DND-41 (cell line): ENCODE measurements at regions not wholly inside any gene's neighbourhood (a gene's known extent, or its start where the extent isn't known, plus 50 kb on each side); places are given as distances from the start of the nearest gene placed in this dataset.

Experiments used
- ATAC-seq: fragments of 200-7000 bp; cut with Tn5 transposase; 3 replicates; pipeline ENCODE4 v1.9.1; 2021; ENCODE audit warnings: low read depth; ENCODE audit not compliant: insufficient read depth
- DNase-seq: peaks from one replicate; pipeline ENCODE4 v3.0.0-alpha.2; 2020
- H2AFZ ChIP-seq: 2 replicates; pipeline ENCODE4 v1.6.0; 2012; ENCODE audit warnings: low read depth, low read length
- H3K27ac ChIP-seq: 2 replicates; pipeline ENCODE4 v1.5.1; 2012; ENCODE audit warnings: low read length, inconsistent platforms
- H3K27me3 ChIP-seq: fragments of 200-600 bp; sonication (generic); 2 replicates; pipeline ENCODE4 v1.6.0; 2012; ENCODE audit warnings: low read length, mild to moderate bottlenecking, inconsistent platforms; ENCODE audit not compliant: insufficient read depth, poor library complexity
- H3K36me3 ChIP-seq: 2 replicates; pipeline ENCODE4 v1.5.1; 2012; ENCODE audit warnings: low read length, inconsistent platforms; ENCODE audit not compliant: insufficient read depth
- H3K4me1 ChIP-seq: 2 replicates; pipeline ENCODE4 v1.5.1; 2012; ENCODE audit warnings: mild to moderate bottlenecking, low read length; ENCODE audit not compliant: insufficient read depth
- H3K4me2 ChIP-seq: 2 replicates; pipeline ENCODE4 v1.6.0; 2012; ENCODE audit warnings: mild to moderate bottlenecking, moderate library complexity, low read length, inconsistent platforms; ENCODE audit not compliant: insufficient read depth
- H3K4me3 ChIP-seq, 2 experiments: fragments of 200-600 bp in 1 of 2; shearing (Covaris generic) in 1 of 2; 2 replicates each; pipeline ENCODE4 v1.5.1; 2012 to 2016; ENCODE audit warnings: inconsistent platforms in 2 of 2, low read length in 2 of 2, mild to moderate bottlenecking in 2 of 2, low read depth in 1 of 2, moderate library complexity in 1 of 2
- H3K79me2 ChIP-seq: 2 replicates; pipeline ENCODE4 v1.6.0; 2012; ENCODE audit warnings: low read length, inconsistent platforms; ENCODE audit not compliant: insufficient read depth
- H3K9ac ChIP-seq: 2 replicates; pipeline ENCODE4 v1.6.0; 2012; ENCODE audit warnings: low read depth, mild to moderate bottlenecking, inconsistent platforms, low read length, moderate library complexity
- H3K9me3 ChIP-seq: 2 replicates; pipeline ENCODE4 v1.5.1; 2012; ENCODE audit warnings: low read length, moderate library complexity, mild to moderate bottlenecking, inconsistent platforms; ENCODE audit not compliant: insufficient read depth, severe bottlenecking
- H4K20me1 ChIP-seq: 2 replicates; pipeline ENCODE4 v1.6.0; 2012; ENCODE audit warnings: low read length; ENCODE audit not compliant: insufficient read depth
- EZH2 ChIP-seq: IDR thresholded peaks from 3 replicates; pipeline ENCODE4 v1.6.1; 2012; ENCODE audit warnings: borderline replicate concordance, low read depth, mild to moderate bottlenecking, moderate library complexity, low read length, inconsistent platforms; ENCODE audit not compliant: severe bottlenecking
- TF ChIP-seq, protein P1 (sequence below): IDR thresholded peaks from 2 replicates; pipeline ENCODE4 v1.5.1; 2012; ENCODE audit warnings: borderline replicate concordance, low read length, moderate library complexity, mild to moderate bottlenecking; ENCODE audit not compliant: poor library complexity, severe bottlenecking; ENCODE audit errors: extremely low read depth

DNA sequence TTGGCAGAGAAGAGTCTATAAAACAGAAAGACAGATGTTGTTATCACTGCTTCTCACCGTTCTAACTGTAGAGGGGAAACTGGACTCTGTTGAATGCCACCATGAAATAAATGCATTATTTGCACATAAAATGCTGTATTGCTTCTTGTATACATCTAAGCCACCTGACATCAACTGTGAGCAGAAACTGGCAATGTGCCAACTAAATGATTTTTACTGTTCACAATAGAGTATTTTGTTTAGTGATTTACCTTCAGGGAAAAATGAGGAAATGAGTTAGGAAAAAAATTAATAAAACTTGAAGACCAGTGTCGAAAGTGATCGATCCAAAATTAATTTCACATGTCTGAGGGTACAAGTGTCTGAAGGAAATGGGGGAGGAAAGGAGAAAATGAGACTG is 65.9 kb upstream of the TNIP3 start:
- H3K4me3 ChIP-seq, result no peak overlapping the region
- ATAC-seq (no peak), DNase-seq (no peak)
- H2AFZ ChIP-seq, result no peak overlapping the region
- TF ChIP-seq, protein P1, sequence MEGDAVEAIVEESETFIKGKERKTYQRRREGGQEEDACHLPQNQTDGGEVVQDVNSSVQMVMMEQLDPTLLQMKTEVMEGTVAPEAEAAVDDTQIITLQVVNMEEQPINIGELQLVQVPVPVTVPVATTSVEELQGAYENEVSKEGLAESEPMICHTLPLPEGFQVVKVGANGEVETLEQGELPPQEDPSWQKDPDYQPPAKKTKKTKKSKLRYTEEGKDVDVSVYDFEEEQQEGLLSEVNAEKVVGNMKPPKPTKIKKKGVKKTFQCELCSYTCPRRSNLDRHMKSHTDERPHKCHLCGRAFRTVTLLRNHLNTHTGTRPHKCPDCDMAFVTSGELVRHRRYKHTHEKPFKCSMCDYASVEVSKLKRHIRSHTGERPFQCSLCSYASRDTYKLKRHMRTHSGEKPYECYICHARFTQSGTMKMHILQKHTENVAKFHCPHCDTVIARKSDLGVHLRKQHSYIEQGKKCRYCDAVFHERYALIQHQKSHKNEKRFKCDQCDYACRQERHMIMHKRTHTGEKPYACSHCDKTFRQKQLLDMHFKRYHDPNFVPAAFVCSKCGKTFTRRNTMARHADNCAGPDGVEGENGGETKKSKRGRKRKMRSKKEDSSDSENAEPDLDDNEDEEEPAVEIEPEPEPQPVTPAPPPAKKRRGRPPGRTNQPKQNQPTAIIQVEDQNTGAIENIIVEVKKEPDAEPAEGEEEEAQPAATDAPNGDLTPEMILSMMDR, result no peak
- TF ChIP-seq EZH2, result no peak
- H3K9me3 ChIP-seq, result no peaks in the 10 kb centered on the region
- no peak overlapping the region for H3K9ac ChIP-seq
- no peak overlapping the region for H3K4me2 ChIP-seq
- H3K36me3 ChIP-seq, result no peaks in the 10 kb centered on the region
- H3K27me3 ChIP-seq, result no peaks in the 10 kb centered on the region
- no peaks in the 10 kb centered on the region for H3K79me2 ChIP-seq
- no peaks in the 10 kb centered on the region for H4K20me1 ChIP-seq
- H3K4me1 ChIP-seq, result peaks cover 5% of the 10 kb centered on the region; the same call in 1 of the 2 replicates
- no peak overlapping the region for H3K27ac ChIP-seq

DNA sequence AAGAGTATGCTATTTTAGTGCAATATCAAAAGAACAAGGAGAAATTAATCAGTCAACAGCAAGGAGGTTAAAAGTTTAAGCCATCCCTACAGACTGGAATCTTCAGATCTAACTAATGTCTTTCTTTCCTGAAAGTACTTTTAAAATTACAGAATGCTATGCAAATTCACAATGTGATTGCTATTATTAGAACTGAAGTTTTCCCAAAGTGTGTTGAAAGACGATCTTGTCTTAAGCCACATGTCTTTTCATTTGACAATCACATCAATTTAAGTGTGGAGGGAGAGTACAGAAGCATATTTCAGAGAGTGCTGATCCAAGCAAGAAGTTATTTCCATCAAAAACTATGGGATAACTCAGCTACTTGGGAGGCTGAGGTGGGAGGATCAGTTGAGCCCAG is 64.7 kb upstream of the TNIP3 start:
- no peak overlapping the region for H3K9ac ChIP-seq
- ATAC-seq, result no peak
- no peaks in the 10 kb centered on the region for H3K9me3 ChIP-seq
- TF ChIP-seq, protein P1, result no peak
- H3K36me3 ChIP-seq, result no peaks in the 10 kb centered on the region
- H3K27ac ChIP-seq, result no peak overlapping the region
- no peaks in the 10 kb centered on the region for H3K27me3 ChIP-seq
- no peak overlapping the region for H2AFZ ChIP-seq
- no peak overlapping the region for H3K4me3 ChIP-seq
- H3K4me1 ChIP-seq, result peaks cover 5% of the 10 kb centered on the region; the same call in 1 of the 2 replicates
- no peak for DNase-seq
- H3K4me2 ChIP-seq, result no peak overlapping the region
- no peaks in the 10 kb centered on the region for H4K20me1 ChIP-seq
- no peaks in the 10 kb centered on the region for H3K79me2 ChIP-seq

DNA sequence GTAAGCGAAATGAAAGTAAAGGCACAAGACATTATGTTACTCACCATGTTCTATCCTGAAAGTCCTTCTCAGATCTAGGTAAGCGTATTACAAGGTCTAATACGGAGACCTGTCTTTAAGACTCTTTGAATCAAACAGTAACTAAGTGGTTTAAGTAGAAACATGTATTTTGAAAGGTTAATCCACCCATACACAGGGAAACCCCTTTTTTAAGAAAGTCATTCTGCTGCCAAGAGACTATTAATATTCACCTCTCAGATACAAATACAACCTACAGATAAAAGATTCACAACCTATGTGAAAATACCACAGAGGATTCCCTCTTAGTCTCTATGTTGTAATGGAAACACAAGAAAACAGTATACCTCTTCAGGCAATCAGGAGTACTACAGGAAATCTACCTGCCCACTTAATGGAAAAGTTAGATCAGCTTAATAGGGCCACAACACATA is 63.2 kb upstream of the TNIP3 start:
- Histone ChIP-seq H3K4me3 (no peak overlapping the region), H4K20me1 (no peaks in the 10 kb centered on the region), H3K9me3 (no peaks in the 10 kb centered on the region), H3K9ac (no peak overlapping the region), H3K4me2 (no peak overlapping the region), H2AFZ (peak overlapping the region; percentile 10; the same call in 1 of the 2 replicates), H3K36me3 (no peaks in the 10 kb centered on the region), H3K79me2 (no peaks in the 10 kb centered on the region), H3K4me1 (peaks cover 5% of the 10 kb centered on the region; the same call in 1 of the 2 replicates), H3K27ac (no peak overlapping the region), H3K27me3 (no peaks in the 10 kb centered on the region)
- ATAC-seq, result no peak
- DNase-seq, result no peak
- TF ChIP-seq, protein P1, result no peak
- no peak for TF ChIP-seq EZH2

DNA sequence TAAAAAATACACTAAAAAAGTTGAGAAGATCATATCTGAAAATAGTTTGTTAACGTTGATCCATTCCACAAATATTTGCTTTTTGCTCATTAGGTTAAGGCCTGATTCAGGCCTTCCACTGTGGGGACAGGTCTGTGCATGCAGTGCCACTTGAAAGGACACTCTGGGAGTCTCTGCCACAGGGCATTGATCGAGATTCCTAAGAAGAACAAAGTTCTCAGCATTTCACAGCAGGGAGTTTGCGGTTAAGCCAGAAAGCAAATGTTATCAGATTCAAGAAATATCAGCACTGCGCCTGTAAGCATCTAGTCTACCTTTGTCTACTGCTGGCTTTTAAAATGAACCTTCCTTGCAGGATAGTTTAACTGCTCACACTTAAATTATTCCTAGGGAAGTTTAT is 62.2 kb upstream of the TNIP3 start:
- Histone ChIP-seq H3K4me1 (peaks cover 5% of the 10 kb centered on the region; the same call in 1 of the 2 replicates), H3K79me2 (no peaks in the 10 kb centered on the region), H3K27me3 (no peaks in the 10 kb centered on the region), H3K27ac (no peak overlapping the region), H4K20me1 (no peaks in the 10 kb centered on the region), H3K9ac (no peak overlapping the region), H3K9me3 (no peaks in the 10 kb centered on the region), H2AFZ (0 out of 2 replicates have a peak overlapping the region, but pooled peaks have one; percentile 11), H3K36me3 (no peaks in the 10 kb centered on the region), H3K4me3 (no peak overlapping the region), H3K4me2 (no peak overlapping the region)
- TF ChIP-seq, protein P1, result no peak
- TF ChIP-seq EZH2, result no peak
- DNase-seq (no peak), ATAC-seq (peak; percentile 50; the same call in 1 of the 3 replicates)
